Pancreas (tissue), 10 donors: ENCODE measurements at regions not wholly inside any gene's neighbourhood (a gene's known extent, or its start where the extent isn't known, plus 50 kb on each side); places are given as distances from the start of the nearest gene placed in this dataset.

Experiments used
- ATAC-seq, 4 donors: fragments of 200-7000 bp; cut with Tn5 transposase; one replicate each; pipeline versions ENCODE4 v1.8.0 to v1.9.1; 2020; ENCODE audit warnings: mild to moderate bottlenecking in 4 of 4, moderate library complexity in 4 of 4
- DNase-seq, 6 donors: peaks; one replicate each; pipeline ENCODE4 v3.0.0-alpha.2; 2020
- FAIRE-seq: peaks from 2 replicates; lab custom pipeline; 2012; peaks lifted over from hg19 to GRCh38; lab: Jason Lieb, UNC
- H3K27ac ChIP-seq, 4 donors: fragments of 200-600 bp; sonication (generic); 1 replicate in 3 of 4; 2 replicates in 1 of 4; pipeline versions ENCODE4 v1.5.0 to v1.8.0; 2020
- H3K27me3 ChIP-seq, 4 donors: fragments of 200-600 bp; one replicate each; pipeline ENCODE4 v1.8.0; 2021
- H3K36me3 ChIP-seq, 3 donors: fragments of 200-600 bp; sonication (generic) in 1 of 3; one replicate each; pipeline versions ENCODE4 v1.5.0 to v1.8.0; 2020 to 2021
- H3K4me1 ChIP-seq, 3 donors: fragments of 200-600 bp; one replicate each; pipeline ENCODE4 v1.8.0; 2021
- H3K4me3 ChIP-seq, 4 donors: fragments of 200-600 bp; sonication (generic) in 2 of 4; one replicate each; pipeline versions ENCODE4 v1.5.0 to v1.8.0; 2020 to 2021
- H3K9me3 ChIP-seq, 4 donors: fragments of 200-600 bp; one replicate each; pipeline ENCODE4 v1.8.0; 2021
- WGBS, 2 donors: extraction: QIAGEN DNeasy Blood & Tissue Kit; methylation state at CpG; one replicate each; pipeline ENCODE4 v1.1.7; 2013; 5-methylcytosine and 5-hydroxymethylcytosine counted together
- intact Hi-C, 3 donors: fragments of 100-400 bp; cut with DNase I; formaldehyde crosslinking; loops; one replicate each; pipeline versions ENCODE4 v1.11.1 to v1.14.2; 2022
- TF ChIP-seq, protein P1 (sequence below), 4 donors: fragments of 200-600 bp; sonication (generic) in 3 of 4; IDR thresholded peaks; one replicate each; pipeline versions ENCODE4 v1.5.0 to v1.8.0; 2021; ENCODE audit warnings: antibody characterized with exemption in 4 of 4
- donor health status: healthy with polysubstance abuse.
- donor health status: DM: no; HTN: no; CAD: no; lungs with moderate emphysema.
- donor health status: DM: no; HTN: no; CAD: no.
- donor health status: control.
- donor health status: control.
- donor health status: Bipolar disorder and iron deficiency.
- donor health status: DM: yes; HTN: yes; CAD: no.
- donor health status: DM: no; HTN: no; CAD: no.
- donor health status: DM: no; HTN: no; CAD: no.
- donor health status: DM: yes; HTN: yes; CAD: no.

- WGBS, 2 donors, result 63 to 78% methylated on average over 6 of the region's 6 CpGs
- FAIRE-seq (no peak), ATAC-seq (no peak), DNase-seq (no peak)
- Histone ChIP-seq H3K4me3 (no peak overlapping the region), H3K9me3 (no peaks in the 10 kb centered on the region), H3K4me1 (no peaks in the 10 kb centered on the region), H3K36me3 (no peaks in the 10 kb centered on the region), H3K27me3 (no peaks in the 10 kb centered on the region), H3K27ac (no peak overlapping the region)
- TF ChIP-seq, protein P1, sequence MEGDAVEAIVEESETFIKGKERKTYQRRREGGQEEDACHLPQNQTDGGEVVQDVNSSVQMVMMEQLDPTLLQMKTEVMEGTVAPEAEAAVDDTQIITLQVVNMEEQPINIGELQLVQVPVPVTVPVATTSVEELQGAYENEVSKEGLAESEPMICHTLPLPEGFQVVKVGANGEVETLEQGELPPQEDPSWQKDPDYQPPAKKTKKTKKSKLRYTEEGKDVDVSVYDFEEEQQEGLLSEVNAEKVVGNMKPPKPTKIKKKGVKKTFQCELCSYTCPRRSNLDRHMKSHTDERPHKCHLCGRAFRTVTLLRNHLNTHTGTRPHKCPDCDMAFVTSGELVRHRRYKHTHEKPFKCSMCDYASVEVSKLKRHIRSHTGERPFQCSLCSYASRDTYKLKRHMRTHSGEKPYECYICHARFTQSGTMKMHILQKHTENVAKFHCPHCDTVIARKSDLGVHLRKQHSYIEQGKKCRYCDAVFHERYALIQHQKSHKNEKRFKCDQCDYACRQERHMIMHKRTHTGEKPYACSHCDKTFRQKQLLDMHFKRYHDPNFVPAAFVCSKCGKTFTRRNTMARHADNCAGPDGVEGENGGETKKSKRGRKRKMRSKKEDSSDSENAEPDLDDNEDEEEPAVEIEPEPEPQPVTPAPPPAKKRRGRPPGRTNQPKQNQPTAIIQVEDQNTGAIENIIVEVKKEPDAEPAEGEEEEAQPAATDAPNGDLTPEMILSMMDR (IDR thresholded peaks at IDR 0.05), result no peak
- intact Hi-C loops, result no loop called here
Observed at GRCh38 chr3:153624310-153625030, 462.4 kb downstream of the RAP2B start.

DNA sequence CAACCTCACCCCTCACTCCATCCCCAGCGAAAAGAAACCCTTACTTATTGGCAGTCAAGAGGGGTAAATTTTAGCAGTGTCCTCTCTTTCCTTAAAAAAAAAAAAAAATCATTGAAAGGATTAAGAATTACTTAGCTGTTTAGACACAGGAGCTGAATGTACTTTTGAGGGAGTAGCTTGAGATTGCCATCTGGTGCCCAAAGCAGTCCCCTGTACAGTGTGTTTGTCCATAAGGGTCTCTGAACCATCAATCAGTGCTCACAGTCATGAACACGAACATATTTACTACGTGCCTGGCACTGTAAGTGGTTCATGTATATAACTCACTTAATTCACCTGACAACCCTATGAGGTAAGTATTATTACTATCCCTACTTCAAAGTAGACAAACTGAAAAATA is 463.5 kb downstream of the RAP2B start:
- H3K9me3 ChIP-seq, result no peaks in the 10 kb centered on the region
- no peak for DNase-seq
- H3K36me3 ChIP-seq, result no peaks in the 10 kb centered on the region
- 37 to 59% methylated on average over 3 of the region's 3 CpGs for WGBS, 2 donors
- no peak for FAIRE-seq
- TF ChIP-seq, protein P1 (IDR thresholded peaks at IDR 0.05), result no peak
- intact Hi-C loops, result no loop called here
- no peak for ATAC-seq
- H3K4me1 ChIP-seq, result no peaks in the 10 kb centered on the region
- H3K27me3 ChIP-seq, result no peaks in the 10 kb centered on the region
- no peak overlapping the region for H3K27ac ChIP-seq
- H3K4me3 ChIP-seq, result no peak overlapping the region

- TF ChIP-seq, protein P1 (IDR thresholded peaks at IDR 0.05), result no peak
- H3K27ac ChIP-seq, result no peak overlapping the region
- H3K4me1 ChIP-seq, result no peaks in the 10 kb centered on the region
- no peak overlapping the region for H3K4me3 ChIP-seq
- FAIRE-seq (no peak), ATAC-seq (no peak), DNase-seq (no peak)
- WGBS, 2 donors, result 43 to 55% methylated on average over 2 of the region's 2 CpGs
- no peaks in the 10 kb centered on the region for H3K36me3 ChIP-seq
- H3K27me3 ChIP-seq, result no peaks in the 10 kb centered on the region
- H3K9me3 ChIP-seq, result no peaks in the 10 kb centered on the region
- intact Hi-C loops, result no loop called here
Observed at GRCh38 chr3:153626158-153626557, 464.1 kb downstream of the RAP2B start.

GRCh38 chr3:153628591-153628990 is 466.6 kb downstream of the RAP2B start:
- 37 to 56% methylated on average over 4 of the region's 4 CpGs for WGBS, 2 donors
- H3K36me3 ChIP-seq, result no peaks in the 10 kb centered on the region
- intact Hi-C loops, result no loop called here
- TF ChIP-seq, protein P1 (IDR thresholded peaks at IDR 0.05), result no peak
- DNase-seq (no peak), ATAC-seq (no peak), FAIRE-seq (no peak)
- H3K9me3 ChIP-seq, result no peaks in the 10 kb centered on the region
- H3K27me3 ChIP-seq, result no peaks in the 10 kb centered on the region
- no peak overlapping the region for H3K4me3 ChIP-seq
- H3K27ac ChIP-seq, result no peak overlapping the region
- no peaks in the 10 kb centered on the region for H3K4me1 ChIP-seq

GRCh38 chr3:153629148-153629547 is 467.1 kb downstream of the RAP2B start:
- FAIRE-seq (no peak), DNase-seq (no peak)
- H3K4me1 ChIP-seq, result no peaks in the 10 kb centered on the region

More at GRCh38 chr3:153629148-153629547, 467.1 kb downstream of the RAP2B start:
- Histone ChIP-seq H3K9me3 (no peaks in the 10 kb centered on the region), H3K4me3 (no peak overlapping the region), H3K36me3 (no peaks in the 10 kb centered on the region), H3K27ac (no peak overlapping the region), H3K27me3 (no peaks in the 10 kb centered on the region)
- no peak for ATAC-seq
- TF ChIP-seq, protein P1 (IDR thresholded peaks at IDR 0.05), result no peak
- intact Hi-C loops, result no loop called here
- 41 to 53% methylated on average over 2 of the region's 2 CpGs for WGBS, 2 donors
